ENCODE measurements at regions not wholly inside any gene's neighbourhood (a gene's known extent, or its start where the extent isn't known, plus 50 kb on each side); places are given as distances from the start of the nearest gene placed in this dataset.
"Not testable (repeated sequence)": the region's sequence is repeated elsewhere in the genome, so short reads cannot be mapped to it uniquely, and the experiment has no call there.

- not testable (repeated sequence) for DNase-seq (ENCODE audit: extremely low spot score, unreplicated experiment); H3K4me1 Mint-ChIP-seq (ENCODE audit: unreplicated experiment); H3K4me3 Mint-ChIP-seq (ENCODE audit: unreplicated experiment); H3K36me3 Mint-ChIP-seq (ENCODE audit: unreplicated experiment); H3K27ac Mint-ChIP-seq (ENCODE audit: unreplicated experiment); H3K27me3 Mint-ChIP-seq (ENCODE audit: unreplicated experiment)
- peaks cover 35% of the 10 kb centered on the region for H3K9me3 Mint-ChIP-seq (ENCODE audit: unreplicated experiment)
Observed at GRCh38 chr14:106774889-106775480, 1248.6 kb downstream of the TMEM121 start.

GRCh38 chr14:106776395-106776983, 1250.1 kb downstream of the TMEM121 start:
- Mint-ChIP-seq H3K27me3 (ENCODE audit: unreplicated experiment) (no peaks in the 10 kb centered on the region), H3K4me1 (ENCODE audit: unreplicated experiment) (no peaks in the 10 kb centered on the region), H3K4me3 (ENCODE audit: unreplicated experiment) (no peak overlapping the region), H3K36me3 (ENCODE audit: unreplicated experiment) (no peaks in the 10 kb centered on the region), H3K27ac (ENCODE audit: unreplicated experiment) (no peak overlapping the region), H3K9me3 (ENCODE audit: unreplicated experiment) (peaks cover 39% of the 10 kb centered on the region)
- no peak for DNase-seq (ENCODE audit: extremely low spot score, unreplicated experiment)
- no peak for TF ChIP-seq CTCF (IDR thresholded peaks at IDR 0.05)

DNA sequence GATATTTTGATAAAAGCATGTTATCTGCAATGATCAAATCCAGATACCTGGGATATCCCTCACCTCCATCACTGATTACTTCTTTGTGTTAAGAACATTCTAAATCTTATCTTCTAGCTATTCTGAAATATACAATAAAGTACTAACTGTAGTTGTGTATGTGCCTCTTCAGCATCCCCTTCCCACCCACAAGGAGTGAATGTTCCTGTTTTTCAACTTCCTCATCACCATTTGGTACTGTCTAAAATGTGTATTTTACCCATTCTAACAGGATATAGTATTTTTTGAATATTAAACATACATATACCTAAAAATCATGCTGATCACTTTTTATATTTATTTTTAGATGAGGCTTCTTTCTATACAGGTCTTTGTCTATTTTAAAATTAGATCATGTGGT, 1252.6 kb downstream of the TMEM121 start:
- Mint-ChIP-seq H3K4me1 (ENCODE audit: unreplicated experiment) (no peaks in the 10 kb centered on the region), H3K27ac (ENCODE audit: unreplicated experiment) (no peak overlapping the region), H3K36me3 (ENCODE audit: unreplicated experiment) (no peaks in the 10 kb centered on the region), H3K27me3 (ENCODE audit: unreplicated experiment) (no peaks in the 10 kb centered on the region), H3K4me3 (ENCODE audit: unreplicated experiment) (no peak overlapping the region), H3K9me3 (ENCODE audit: unreplicated experiment) (peaks cover 56% of the 10 kb centered on the region)
- no peak for DNase-seq (ENCODE audit: extremely low spot score, unreplicated experiment)
- no peak for TF ChIP-seq CTCF (IDR thresholded peaks at IDR 0.05)

GRCh38 chr14:106786697-106787096, 1260.3 kb downstream of the TMEM121 start:
- H3K27me3 Mint-ChIP-seq (ENCODE audit: unreplicated experiment) = no peaks in the 10 kb centered on the region
- H3K27ac Mint-ChIP-seq (ENCODE audit: unreplicated experiment) = no peak overlapping the region
- no peaks in the 10 kb centered on the region for H3K4me1 Mint-ChIP-seq (ENCODE audit: unreplicated experiment)
- H3K4me3 Mint-ChIP-seq (ENCODE audit: unreplicated experiment) = no peak overlapping the region
- no peaks in the 10 kb centered on the region for H3K36me3 Mint-ChIP-seq (ENCODE audit: unreplicated experiment)
- DNase-seq (ENCODE audit: extremely low spot score, unreplicated experiment) = no peak
- H3K9me3 Mint-ChIP-seq (ENCODE audit: unreplicated experiment) = peaks cover 61% of the 10 kb centered on the region
- no peak for TF ChIP-seq CTCF (IDR thresholded peaks at IDR 0.05)

GRCh38 chr14:106787626-106788025, 1261.2 kb downstream of the TMEM121 start:
- Mint-ChIP-seq H3K4me1 (ENCODE audit: unreplicated experiment) (no peaks in the 10 kb centered on the region), H3K9me3 (ENCODE audit: unreplicated experiment) (peaks cover 56% of the 10 kb centered on the region), H3K27ac (ENCODE audit: unreplicated experiment) (no peak overlapping the region), H3K36me3 (ENCODE audit: unreplicated experiment) (no peaks in the 10 kb centered on the region), H3K27me3 (ENCODE audit: unreplicated experiment) (no peaks in the 10 kb centered on the region), H3K4me3 (ENCODE audit: unreplicated experiment) (no peak overlapping the region)
- no peak for DNase-seq (ENCODE audit: extremely low spot score, unreplicated experiment)
- no peak for TF ChIP-seq CTCF (IDR thresholded peaks at IDR 0.05)

Data from osteocyte (in vitro differentiated cells).